ENCODE measurements at regions not wholly inside any gene's neighbourhood (a gene's known extent, or its start where the extent isn't known, plus 50 kb on each side); places are given as distances from the start of the nearest gene placed in this dataset.
"Not testable (repeated sequence)": the region's sequence is repeated elsewhere in the genome, so short reads cannot be mapped to it uniquely, and the experiment has no call there.

- Histone ChIP-seq H3K9ac (ENCODE audit: low read depth, low read length) (no peak overlapping the region), H3K4me1 (ENCODE audit: control insufficient read depth, insufficient read depth, low read length) (peaks cover 16% of the 10 kb centered on the region), H3K4me2 (ENCODE audit: low read length) (no peak overlapping the region), H3K4me3 (ENCODE audit: low read length) (no peak overlapping the region), H3K36me3 (ENCODE audit: insufficient read depth, low read length) (no peaks in the 10 kb centered on the region), H3K9me3 (replicated peaks; ENCODE audit: low read length) (no peaks in the 10 kb centered on the region), H3K27me3 (ENCODE audit: control insufficient read depth, insufficient read depth, low read length) (peaks cover 10% of the 10 kb centered on the region)
Measured at GRCh38 chr12:65725376-65725775, 98.9 kb upstream of the HMGA2 start.

- H3K4me3 ChIP-seq (ENCODE audit: low read length): peak overlapping the region; percentile 77
- H3K9ac ChIP-seq (ENCODE audit: low read depth, low read length): peak overlapping the region; percentile 64
- H3K36me3 ChIP-seq (ENCODE audit: insufficient read depth, low read length): no peaks in the 10 kb centered on the region
Measured at GRCh38 chr12:65728455-65728847, 95.8 kb upstream of the HMGA2 start.

GRCh38 chr12:65728848-65729793, 95.2 kb upstream of the HMGA2 start:
- H3K36me3 ChIP-seq (ENCODE audit: insufficient read depth, low read length): no peaks in the 10 kb centered on the region

More at GRCh38 chr12:65728455-65728847, 95.8 kb upstream of the HMGA2 start:
- Histone ChIP-seq H3K27me3 (ENCODE audit: control insufficient read depth, insufficient read depth, low read length) (peaks cover 10% of the 10 kb centered on the region), H3K4me2 (ENCODE audit: low read length) (peak overlapping the region; percentile 99), H3K9me3 (replicated peaks; ENCODE audit: low read length) (no peaks in the 10 kb centered on the region), H3K4me1 (ENCODE audit: control insufficient read depth, insufficient read depth, low read length) (peaks cover 14% of the 10 kb centered on the region)

GRCh38 chr12:65731771-65732170, 92.5 kb upstream of the HMGA2 start:
- H3K36me3 ChIP-seq (ENCODE audit: insufficient read depth, low read length): no peaks in the 10 kb centered on the region
- H3K9me3 ChIP-seq (replicated peaks; ENCODE audit: low read length): no peaks in the 10 kb centered on the region
- H3K4me3 ChIP-seq (ENCODE audit: low read length): no peak overlapping the region
- H3K4me2 ChIP-seq (ENCODE audit: low read length): no peak overlapping the region
- peaks cover 14% of the 10 kb centered on the region for H3K4me1 ChIP-seq (ENCODE audit: control insufficient read depth, insufficient read depth, low read length)
- H3K9ac ChIP-seq (ENCODE audit: low read depth, low read length): no peak overlapping the region
- peaks cover 10% of the 10 kb centered on the region for H3K27me3 ChIP-seq (ENCODE audit: control insufficient read depth, insufficient read depth, low read length)

More at GRCh38 chr12:65728848-65729793, 95.2 kb upstream of the HMGA2 start:
- Histone ChIP-seq H3K9me3 (replicated peaks; ENCODE audit: low read length) (no peaks in the 10 kb centered on the region), H3K4me2 (ENCODE audit: low read length) (peak overlapping the region; percentile 99), H3K9ac (ENCODE audit: low read depth, low read length) (peak overlapping the region; percentile 64), H3K4me3 (ENCODE audit: low read length) (peak overlapping the region; percentile 77), H3K4me1 (ENCODE audit: control insufficient read depth, insufficient read depth, low read length) (peaks cover 14% of the 10 kb centered on the region), H3K27me3 (ENCODE audit: control insufficient read depth, insufficient read depth, low read length) (peaks cover 10% of the 10 kb centered on the region)

GRCh38 chr12:65733643-65734042, 90.6 kb upstream of the HMGA2 start:
- not testable (repeated sequence) for H3K9me3 ChIP-seq (replicated peaks; ENCODE audit: low read length); H3K36me3 ChIP-seq (ENCODE audit: insufficient read depth, low read length); H3K4me3 ChIP-seq (ENCODE audit: low read length); H3K9ac ChIP-seq (ENCODE audit: low read depth, low read length); H3K27me3 ChIP-seq (ENCODE audit: control insufficient read depth, insufficient read depth, low read length); H3K4me2 ChIP-seq (ENCODE audit: low read length)
- peaks cover 12% of the 10 kb centered on the region for H3K4me1 ChIP-seq (ENCODE audit: control insufficient read depth, insufficient read depth, low read length)

GRCh38 chr12:65734226-65734625, 90.1 kb upstream of the HMGA2 start:
- H3K27me3 ChIP-seq (ENCODE audit: control insufficient read depth, insufficient read depth, low read length): peaks cover 2% of the 10 kb centered on the region
- H3K4me1 ChIP-seq (ENCODE audit: control insufficient read depth, insufficient read depth, low read length): peaks cover 6% of the 10 kb centered on the region

GRCh38 chr12:65739606-65740005, 84.7 kb upstream of the HMGA2 start:
- no peak overlapping the region for H3K4me2 ChIP-seq (ENCODE audit: low read length)
- H3K36me3 ChIP-seq (ENCODE audit: insufficient read depth, low read length): no peaks in the 10 kb centered on the region
- H3K9me3 ChIP-seq (replicated peaks; ENCODE audit: low read length): no peaks in the 10 kb centered on the region
- H3K27me3 ChIP-seq (ENCODE audit: control insufficient read depth, insufficient read depth, low read length): no peaks in the 10 kb centered on the region
- peaks cover 23% of the 10 kb centered on the region for H3K4me1 ChIP-seq (ENCODE audit: control insufficient read depth, insufficient read depth, low read length)
- no peak overlapping the region for H3K4me3 ChIP-seq (ENCODE audit: low read length)
- no peak overlapping the region for H3K9ac ChIP-seq (ENCODE audit: low read depth, low read length)

More at GRCh38 chr12:65734226-65734625, 90.1 kb upstream of the HMGA2 start:
- H3K9me3 ChIP-seq (replicated peaks; ENCODE audit: low read length): no peaks in the 10 kb centered on the region
- no peak overlapping the region for H3K4me3 ChIP-seq (ENCODE audit: low read length)
- H3K9ac ChIP-seq (ENCODE audit: low read depth, low read length): no peak overlapping the region
- no peaks in the 10 kb centered on the region for H3K36me3 ChIP-seq (ENCODE audit: insufficient read depth, low read length)
- no peak overlapping the region for H3K4me2 ChIP-seq (ENCODE audit: low read length)

- Histone ChIP-seq H3K9ac (ENCODE audit: low read depth, low read length) (peak overlapping the region; percentile 69), H3K27me3 (ENCODE audit: control insufficient read depth, insufficient read depth, low read length) (no peaks in the 10 kb centered on the region), H3K4me1 (ENCODE audit: control insufficient read depth, insufficient read depth, low read length) (peaks cover 23% of the 10 kb centered on the region), H3K4me3 (ENCODE audit: low read length) (no peak overlapping the region), H3K4me2 (ENCODE audit: low read length) (peak overlapping the region; percentile 93), H3K9me3 (replicated peaks; ENCODE audit: low read length) (no peaks in the 10 kb centered on the region), H3K36me3 (ENCODE audit: insufficient read depth, low read length) (no peaks in the 10 kb centered on the region)
Measured at GRCh38 chr12:65740506-65740872, 83.8 kb upstream of the HMGA2 start.

- peaks cover 23% of the 10 kb centered on the region for H3K4me1 ChIP-seq (ENCODE audit: control insufficient read depth, insufficient read depth, low read length)
- H3K4me3 ChIP-seq (ENCODE audit: low read length): peak overlapping the region; percentile 78
- no peaks in the 10 kb centered on the region for H3K36me3 ChIP-seq (ENCODE audit: insufficient read depth, low read length)
- H3K9me3 ChIP-seq (replicated peaks; ENCODE audit: low read length): no peaks in the 10 kb centered on the region
- peak overlapping the region; percentile 93 for H3K4me2 ChIP-seq (ENCODE audit: low read length)
- peak overlapping the region; percentile 69 for H3K9ac ChIP-seq (ENCODE audit: low read depth, low read length)
- no peaks in the 10 kb centered on the region for H3K27me3 ChIP-seq (ENCODE audit: control insufficient read depth, insufficient read depth, low read length)
Measured at GRCh38 chr12:65740873-65741600, 83.2 kb upstream of the HMGA2 start.

- Histone ChIP-seq H3K4me3 (ENCODE audit: low read length) (peak overlapping the region; percentile 93), H3K4me1 (ENCODE audit: control insufficient read depth, insufficient read depth, low read length) (peaks cover 23% of the 10 kb centered on the region), H3K4me2 (ENCODE audit: low read length) (peak overlapping the region; percentile 85), H3K27me3 (ENCODE audit: control insufficient read depth, insufficient read depth, low read length) (no peaks in the 10 kb centered on the region), H3K36me3 (ENCODE audit: insufficient read depth, low read length) (no peaks in the 10 kb centered on the region), H3K9me3 (replicated peaks; ENCODE audit: low read length) (no peaks in the 10 kb centered on the region), H3K9ac (ENCODE audit: low read depth, low read length) (peak overlapping the region; percentile 95)
Measured at GRCh38 chr12:65741656-65742017, 82.6 kb upstream of the HMGA2 start.
